ENCODE measurements at regions not wholly inside any gene's neighbourhood (a gene's known extent, or its start where the extent isn't known, plus 50 kb on each side); places are given as distances from the start of the nearest gene placed in this dataset.

- DNase-seq (ENCODE audit: extremely low spot score): no peak
- TF ChIP-seq LEF1 (IDR thresholded peaks at IDR 0.05; ENCODE audit: borderline replicate concordance) (no peak), ARNT (IDR thresholded peaks at IDR 0.05) (no peak), L3MBTL2 (conservative IDR thresholded peaks at IDR 0.05) (no peak), FOXA1 (IDR thresholded peaks at IDR 0.05) (no peak), SUZ12 (IDR thresholded peaks at IDR 0.05) (no peak), NFRKB (IDR thresholded peaks at IDR 0.05) (no peak), FOXK2 (IDR thresholded peaks at IDR 0.05) (no peak), CTBP1 (IDR thresholded peaks at IDR 0.05; ENCODE audit: borderline replicate concordance) (no peak), SP1 (IDR thresholded peaks at IDR 0.05) (no peak)
- ChIA-PET POLR2A (no interaction called here), CTCF (no interaction called here)
Measured at GRCh38 chr9:14023285-14023684, 290.7 kb downstream of the NFIB start.

- no peak for TF ChIP-seq TARDBP (IDR thresholded peaks at IDR 0.05)
- no peak for TF ChIP-seq FOXA1 (IDR thresholded peaks at IDR 0.05)
- TF ChIP-seq BHLHE40 (IDR thresholded peaks at IDR 0.05; ENCODE audit: borderline replicate concordance): no peak
- TF ChIP-seq FOXK2 (IDR thresholded peaks at IDR 0.05): no peak
- no peak for TF ChIP-seq CTBP1 (IDR thresholded peaks at IDR 0.05; ENCODE audit: borderline replicate concordance)
- DNase-seq (ENCODE audit: extremely low spot score): no peak
- ChIA-PET CTCF (no interaction called here), POLR2A (no interaction called here)
Measured at GRCh38 chr9:14021871-14022525, 291.9 kb downstream of the NFIB start.

- CTCF ChIA-PET: no interaction called here
- no peak for TF ChIP-seq FOXA1 (IDR thresholded peaks at IDR 0.05)
- no peak for DNase-seq (ENCODE audit: extremely low spot score)
- POLR2A ChIA-PET: no interaction called here
Measured at GRCh38 chr9:14018081-14018480, 295.9 kb downstream of the NFIB start.

GRCh38 chr9:14014744-14015143 is 299.2 kb downstream of the NFIB start:
- no peak for DNase-seq (ENCODE audit: extremely low spot score)
- ChIA-PET POLR2A (no interaction called here), CTCF (no interaction called here)
- TF ChIP-seq FOXA1 (IDR thresholded peaks at IDR 0.05) (no peak), PKNOX1 (IDR thresholded peaks at IDR 0.05) (no peak), NFRKB (IDR thresholded peaks at IDR 0.05) (no peak), SUZ12 (IDR thresholded peaks at IDR 0.05) (no peak), FOXM1 (IDR thresholded peaks at IDR 0.05; ENCODE audit: borderline replicate concordance) (no peak), ELF4 (IDR thresholded peaks at IDR 0.05) (no peak), HDGF (IDR thresholded peaks at IDR 0.05; ENCODE audit: borderline replicate concordance) (no peak), ARNT (IDR thresholded peaks at IDR 0.05) (no peak), SP1 (IDR thresholded peaks at IDR 0.05) (no peak), ZNF384 (IDR thresholded peaks at IDR 0.05) (no peak), TARDBP (IDR thresholded peaks at IDR 0.05) (no peak), BHLHE40 (IDR thresholded peaks at IDR 0.05; ENCODE audit: borderline replicate concordance) (no peak), L3MBTL2 (conservative IDR thresholded peaks at IDR 0.05) (no peak), CTBP1 (IDR thresholded peaks at IDR 0.05; ENCODE audit: borderline replicate concordance) (no peak), FOXK2 (IDR thresholded peaks at IDR 0.05) (no peak)

GRCh38 chr9:14014218-14014617 is 299.7 kb downstream of the NFIB start:
- TF ChIP-seq PKNOX1 (IDR thresholded peaks at IDR 0.05) (no peak), SUZ12 (IDR thresholded peaks at IDR 0.05) (no peak), LEF1 (IDR thresholded peaks at IDR 0.05; ENCODE audit: borderline replicate concordance) (no peak), SP1 (IDR thresholded peaks at IDR 0.05) (no peak), FOXM1 (IDR thresholded peaks at IDR 0.05; ENCODE audit: borderline replicate concordance) (no peak), L3MBTL2 (conservative IDR thresholded peaks at IDR 0.05) (no peak), BHLHE40 (IDR thresholded peaks at IDR 0.05; ENCODE audit: borderline replicate concordance) (no peak), ELF4 (IDR thresholded peaks at IDR 0.05) (no peak), ARNT (IDR thresholded peaks at IDR 0.05) (no peak), CTBP1 (IDR thresholded peaks at IDR 0.05; ENCODE audit: borderline replicate concordance) (no peak), NFRKB (IDR thresholded peaks at IDR 0.05) (no peak), ZNF384 (IDR thresholded peaks at IDR 0.05) (no peak)
- no peak for DNase-seq (ENCODE audit: extremely low spot score)
- ChIA-PET CTCF (no interaction called here), POLR2A (no interaction called here)

- TF ChIP-seq NFRKB (IDR thresholded peaks at IDR 0.05) (no peak), ARNT (IDR thresholded peaks at IDR 0.05) (no peak), FOXM1 (IDR thresholded peaks at IDR 0.05; ENCODE audit: borderline replicate concordance) (no peak), SP1 (IDR thresholded peaks at IDR 0.05) (no peak), L3MBTL2 (conservative IDR thresholded peaks at IDR 0.05) (no peak), LEF1 (IDR thresholded peaks at IDR 0.05; ENCODE audit: borderline replicate concordance) (no peak), HDGF (IDR thresholded peaks at IDR 0.05; ENCODE audit: borderline replicate concordance) (no peak), TARDBP (IDR thresholded peaks at IDR 0.05) (no peak), BHLHE40 (IDR thresholded peaks at IDR 0.05; ENCODE audit: borderline replicate concordance) (no peak), CTBP1 (IDR thresholded peaks at IDR 0.05; ENCODE audit: borderline replicate concordance) (no peak), ELF4 (IDR thresholded peaks at IDR 0.05) (no peak), FOXK2 (IDR thresholded peaks at IDR 0.05) (no peak), SUZ12 (IDR thresholded peaks at IDR 0.05) (no peak), FOXA1 (IDR thresholded peaks at IDR 0.05) (no peak), PKNOX1 (IDR thresholded peaks at IDR 0.05) (no peak), ZNF384 (IDR thresholded peaks at IDR 0.05) (no peak)
- ChIA-PET CTCF (no interaction called here), POLR2A (no interaction called here)
Measured at GRCh38 chr9:14011799-14012560, 302.0 kb downstream of the NFIB start.

More at GRCh38 chr9:14011799-14012560, 302.0 kb downstream of the NFIB start:
- no peak for DNase-seq (ENCODE audit: extremely low spot score)

Measured in HEK293T (cell line).